Esophagus muscularis mucosa (tissue), 3 donors: ENCODE measurements at regions not wholly inside any gene's neighbourhood (a gene's known extent, or its start where the extent isn't known, plus 50 kb on each side); places are given as distances from the start of the nearest gene placed in this dataset.

Source experiments
- POLR2A ChIP-seq: fragments of 450-650 bp; IDR thresholded peaks from one replicate; pipeline ENCODE4 v1.6.1; 2017; ENCODE audit warnings: antibody characterized with exemption, moderate library complexity, mild to moderate bottlenecking, low read depth
- TF ChIP-seq, protein P1 (sequence below), 3 experiments: fragments of 200-600 bp in 2 of 3; fragments of 450-650 bp in 1 of 3; sonication (generic) in 2 of 3; IDR thresholded peaks; one replicate each; pipeline ENCODE4 v1.5.1; 2017 to 2019; ENCODE audit warnings: antibody characterized with exemption in 3 of 3, mild to moderate bottlenecking in 2 of 3, moderate library complexity in 1 of 3

DNA sequence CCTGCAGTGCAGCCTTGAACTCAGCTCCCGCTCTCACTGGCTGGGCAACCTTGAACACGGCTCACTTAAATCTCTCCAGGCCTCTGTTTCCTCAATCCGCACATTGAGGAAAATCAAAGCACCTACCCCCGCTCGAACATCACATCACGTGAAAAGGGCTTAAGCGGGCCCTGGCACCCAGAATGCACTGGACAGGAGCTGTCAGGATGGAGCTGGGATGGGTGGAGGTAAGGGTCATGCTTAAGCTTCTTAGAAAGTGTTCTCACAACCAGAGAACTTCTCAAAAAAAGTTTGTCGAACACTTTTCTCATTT, 55.7 kb upstream of the MGMT start:
- TF ChIP-seq, protein P1, sequence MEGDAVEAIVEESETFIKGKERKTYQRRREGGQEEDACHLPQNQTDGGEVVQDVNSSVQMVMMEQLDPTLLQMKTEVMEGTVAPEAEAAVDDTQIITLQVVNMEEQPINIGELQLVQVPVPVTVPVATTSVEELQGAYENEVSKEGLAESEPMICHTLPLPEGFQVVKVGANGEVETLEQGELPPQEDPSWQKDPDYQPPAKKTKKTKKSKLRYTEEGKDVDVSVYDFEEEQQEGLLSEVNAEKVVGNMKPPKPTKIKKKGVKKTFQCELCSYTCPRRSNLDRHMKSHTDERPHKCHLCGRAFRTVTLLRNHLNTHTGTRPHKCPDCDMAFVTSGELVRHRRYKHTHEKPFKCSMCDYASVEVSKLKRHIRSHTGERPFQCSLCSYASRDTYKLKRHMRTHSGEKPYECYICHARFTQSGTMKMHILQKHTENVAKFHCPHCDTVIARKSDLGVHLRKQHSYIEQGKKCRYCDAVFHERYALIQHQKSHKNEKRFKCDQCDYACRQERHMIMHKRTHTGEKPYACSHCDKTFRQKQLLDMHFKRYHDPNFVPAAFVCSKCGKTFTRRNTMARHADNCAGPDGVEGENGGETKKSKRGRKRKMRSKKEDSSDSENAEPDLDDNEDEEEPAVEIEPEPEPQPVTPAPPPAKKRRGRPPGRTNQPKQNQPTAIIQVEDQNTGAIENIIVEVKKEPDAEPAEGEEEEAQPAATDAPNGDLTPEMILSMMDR (IDR thresholded peaks at IDR 0.05) = no peak
- TF ChIP-seq POLR2A = no peak
